Tibial nerve (tissue), 4 donors: ENCODE measurements at regions not wholly inside any gene's neighbourhood (a gene's known extent, or its start where the extent isn't known, plus 50 kb on each side); places are given as distances from the start of the nearest gene placed in this dataset.

Source experiments
- DNase-seq, 2 donors: peaks; one replicate each; pipeline ENCODE4 v3.0.0-alpha.2; 2019; ENCODE audit warnings: low spot score in 2 of 2
- H3K27ac ChIP-seq, 4 donors: fragments of 200-600 bp; sonication (generic) in 3 of 4; one replicate each; pipeline ENCODE4 v1.5.1; 2017 to 2019; ENCODE audit warnings: mild to moderate bottlenecking in 1 of 4
- H3K27me3 ChIP-seq, 2 donors: fragments of 200-600 bp; sonication (generic) in 1 of 2; one replicate each; pipeline versions ENCODE4 v1.5.1 to v1.6.0; 2017 to 2019
- H3K36me3 ChIP-seq, 3 donors: fragments of 200-600 bp; sonication (generic); one replicate each; pipeline ENCODE4 v1.5.1; 2018 to 2019
- H3K4me1 ChIP-seq, 4 donors: fragments of 200-600 bp; sonication (generic) in 3 of 4; one replicate each; pipeline ENCODE4 v1.5.1; 2017 to 2019
- H3K4me3 ChIP-seq, 4 donors: fragments of 200-600 bp; sonication (generic) in 3 of 4; one replicate each; pipeline ENCODE4 v1.5.1; 2017 to 2019; ENCODE audit warnings: mild to moderate bottlenecking in 1 of 4, moderate library complexity in 1 of 4
- H3K9me3 ChIP-seq, 4 donors: fragments of 200-600 bp; sonication (generic) in 3 of 4; one replicate each; pipeline ENCODE4 v1.5.1; 2017 to 2019
- CTCF ChIP-seq, 5 experiments: fragments of 200-600 bp in 3 of 5; fragments of 450-650 bp in 2 of 5; sonication (generic) in 3 of 5; IDR thresholded peaks; one replicate each; pipeline ENCODE4 v1.5.1; 2016 to 2019; ENCODE audit warnings: antibody characterized with exemption in 5 of 5, mild to moderate bottlenecking in 3 of 5, moderate library complexity in 2 of 5
- EP300 ChIP-seq, 2 donors: sonication (generic); formaldehyde crosslinking; IDR thresholded peaks; one replicate each; pipeline ENCODE4 v1.6.1; 2017; ENCODE audit warnings: antibody characterized with exemption in 2 of 2, mild to moderate bottlenecking in 1 of 2
- POLR2A ChIP-seq, 2 donors: fragments of 450-650 bp; IDR thresholded peaks; one replicate each; pipeline ENCODE4 v1.6.1; 2017; ENCODE audit warnings: antibody characterized with exemption in 2 of 2, mild to moderate bottlenecking in 2 of 2, moderate library complexity in 2 of 2
- WGBS, 2 donors: methylation state at CpG; one replicate each; pipeline ENCODE4 v1.1.5; 2018; 5-methylcytosine and 5-hydroxymethylcytosine counted together

GRCh38 chr14:26959437-26959836 is 361.6 kb upstream of the NOVA1 start:
- DNase-seq: no peak
- Histone ChIP-seq H3K4me3 (no peak overlapping the region), H3K4me1 (peaks cover 0 to 10% (median 0%) of the 10 kb centered on the region in 4 donors), H3K27ac (no peak overlapping the region), H3K27me3 (no peaks in the 10 kb centered on the region), H3K36me3 (no peaks in the 10 kb centered on the region), H3K9me3 (no peaks in the 10 kb centered on the region)
- WGBS, 2 donors: 67 to 68% methylated on average over 2 of the region's 2 CpGs
- TF ChIP-seq CTCF (IDR thresholded peaks at IDR 0.05) (no peak), EP300 (IDR thresholded peaks at IDR 0.05) (no peak), POLR2A (IDR thresholded peaks at IDR 0.05) (no peak)

GRCh38 chr14:26959972-26960660 is 362.3 kb upstream of the NOVA1 start:
- Histone ChIP-seq H3K9me3 (no peaks in the 10 kb centered on the region), H3K27me3 (no peaks in the 10 kb centered on the region), H3K36me3 (no peaks in the 10 kb centered on the region), H3K27ac (no peak overlapping the region), H3K4me1 (peaks cover 0 to 10% (median 0%) of the 10 kb centered on the region in 4 donors), H3K4me3 (no peak overlapping the region)
- no peak for TF ChIP-seq CTCF (IDR thresholded peaks at IDR 0.05)
- no peak for TF ChIP-seq EP300 (IDR thresholded peaks at IDR 0.05)
- TF ChIP-seq POLR2A (IDR thresholded peaks at IDR 0.05): no peak
- 55 to 59% methylated on average over 10 of the region's 10 CpGs for WGBS, 2 donors
- no peak for DNase-seq

- Histone ChIP-seq H3K4me1 (peaks cover 0 to 13% (median 0%) of the 10 kb centered on the region in 4 donors), H3K36me3 (no peaks in the 10 kb centered on the region), H3K27ac (no peak overlapping the region), H3K9me3 (no peaks in the 10 kb centered on the region), H3K4me3 (no peak overlapping the region), H3K27me3 (no peaks in the 10 kb centered on the region)
- peak in 1 of 2 donors; percentile 72 for TF ChIP-seq EP300 (IDR thresholded peaks at IDR 0.05)
- no peak for TF ChIP-seq CTCF (IDR thresholded peaks at IDR 0.05)
- TF ChIP-seq POLR2A (IDR thresholded peaks at IDR 0.05): no peak
- 55 to 62% methylated on average over 4 of the region's 4 CpGs for WGBS, 2 donors
- peak in 1 of 2 donors; percentile 46 for DNase-seq
Measured at GRCh38 chr14:26963711-26964110, 365.9 kb upstream of the NOVA1 start.

GRCh38 chr14:26965490-26965889 is 367.7 kb upstream of the NOVA1 start:
- H3K9me3 ChIP-seq: no peaks in the 10 kb centered on the region
- H3K4me1 ChIP-seq: peaks cover 0 to 13% (median 0%) of the 10 kb centered on the region in 4 donors
- no peaks in the 10 kb centered on the region for H3K27me3 ChIP-seq
- no peaks in the 10 kb centered on the region for H3K36me3 ChIP-seq
- no peak overlapping the region for H3K27ac ChIP-seq
- TF ChIP-seq CTCF (IDR thresholded peaks at IDR 0.05): no peak
- no peak for TF ChIP-seq EP300 (IDR thresholded peaks at IDR 0.05)
- no peak for TF ChIP-seq POLR2A (IDR thresholded peaks at IDR 0.05)
- 75 to 82% methylated on average over 7 of the region's 7 CpGs for WGBS, 2 donors
- H3K4me3 ChIP-seq: no peak overlapping the region
- no peak for DNase-seq

- WGBS, 2 donors: 27 to 29% methylated on average over 3 of the region's 3 CpGs
- Histone ChIP-seq H3K4me3 (no peak overlapping the region), H3K4me1 (peaks cover 0 to 13% (median 0%) of the 10 kb centered on the region in 4 donors), H3K36me3 (no peaks in the 10 kb centered on the region), H3K9me3 (no peaks in the 10 kb centered on the region), H3K27me3 (no peaks in the 10 kb centered on the region), H3K27ac (peak overlapping the region in 3 of 4 donors; percentile 10 to 71 (median 42))
- peak; percentile 16 to 71 for DNase-seq
- TF ChIP-seq CTCF (IDR thresholded peaks at IDR 0.05): no peak
- TF ChIP-seq EP300 (IDR thresholded peaks at IDR 0.05): peak in 1 of 2 donors; percentile 92
Measured at GRCh38 chr14:26966908-26967307, 369.1 kb upstream of the NOVA1 start.
